Daoy (cell line): ENCODE measurements at regions not wholly inside any gene's neighbourhood (a gene's known extent, or its start where the extent isn't known, plus 50 kb on each side); places are given as distances from the start of the nearest gene placed in this dataset.

Experiments
- DNase-seq: peaks from one replicate; pipeline ENCODE4 v3.0.0-alpha.2; 2015; ENCODE audit warnings: low read depth

DNA sequence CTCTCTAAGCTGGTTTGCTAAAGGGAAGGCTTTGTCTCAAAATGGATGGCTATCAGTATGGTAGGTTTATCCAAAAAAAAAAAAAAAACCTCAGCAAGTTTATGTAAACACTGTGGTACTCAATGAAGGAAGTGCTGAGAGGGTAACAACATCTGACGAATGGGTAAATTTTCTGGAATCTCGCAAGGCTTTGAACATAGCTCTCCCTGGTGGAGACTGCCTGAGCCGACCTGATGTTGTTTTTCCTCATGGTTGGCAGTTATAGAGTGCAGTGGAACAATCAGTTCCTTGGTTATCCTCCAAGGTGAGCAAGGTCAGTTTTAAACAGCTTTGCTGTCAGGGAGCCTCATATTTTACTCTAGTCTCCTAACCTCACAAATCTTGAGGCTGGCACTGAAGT lies 94.6 kb downstream of the ZPLD1 start:
- DNase-seq: peak; percentile 12

DNA sequence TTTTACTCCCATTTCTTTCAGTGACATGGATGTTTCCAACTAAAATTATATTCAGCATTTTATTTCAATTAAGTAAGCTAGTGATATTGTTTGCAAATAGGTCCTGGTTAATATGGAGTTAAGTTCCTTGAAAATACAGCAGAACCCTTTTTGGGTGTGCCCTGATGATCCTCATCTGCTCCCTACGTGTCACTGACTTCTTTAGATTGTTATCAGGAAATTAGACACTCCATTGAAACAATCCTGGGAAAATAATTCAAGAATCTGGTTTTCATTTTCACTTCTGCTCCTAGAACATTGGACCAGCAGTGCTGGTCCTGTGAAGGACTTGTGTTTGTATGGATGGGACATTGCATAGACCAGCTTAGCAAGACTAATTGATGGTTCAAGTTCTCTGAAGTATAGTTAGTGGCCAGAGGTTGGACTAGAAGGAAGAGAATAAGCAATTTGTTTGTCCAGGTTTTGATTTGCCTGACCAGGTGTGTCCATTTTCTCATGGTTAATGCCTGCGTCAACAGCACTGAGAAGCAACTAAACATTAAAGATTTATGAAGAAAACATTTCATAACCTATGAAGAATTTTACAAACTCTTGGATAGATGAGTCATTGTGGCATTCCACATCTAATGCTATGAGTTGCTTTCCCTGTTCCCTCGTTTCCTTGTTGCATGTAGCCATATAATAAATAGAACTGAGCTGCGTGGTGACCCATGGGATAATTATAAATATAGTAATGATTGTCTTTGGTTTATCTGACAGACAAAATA lies 95.8 kb downstream of the ZPLD1 start:
- peak; percentile 3 for DNase-seq

DNA sequence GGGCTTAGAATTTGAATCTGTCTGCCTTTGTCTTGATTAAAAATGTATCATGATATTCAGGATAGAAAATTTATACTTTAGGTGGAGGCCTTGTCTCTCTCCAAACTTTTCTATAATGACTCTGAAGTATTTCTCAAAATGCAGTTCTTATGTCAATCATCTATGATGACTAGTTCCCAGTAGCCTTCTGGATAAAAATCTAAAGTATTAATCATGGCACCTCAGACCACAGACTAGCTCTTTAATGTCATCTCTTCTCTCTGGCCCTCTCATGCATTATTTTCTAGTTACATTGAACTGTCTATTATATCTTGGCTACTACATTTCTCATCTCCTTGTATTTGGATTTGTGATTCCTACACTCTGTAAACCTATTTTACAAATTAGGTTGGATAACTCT lies 96.9 kb downstream of the ZPLD1 start:
- no peak for DNase-seq

DNA sequence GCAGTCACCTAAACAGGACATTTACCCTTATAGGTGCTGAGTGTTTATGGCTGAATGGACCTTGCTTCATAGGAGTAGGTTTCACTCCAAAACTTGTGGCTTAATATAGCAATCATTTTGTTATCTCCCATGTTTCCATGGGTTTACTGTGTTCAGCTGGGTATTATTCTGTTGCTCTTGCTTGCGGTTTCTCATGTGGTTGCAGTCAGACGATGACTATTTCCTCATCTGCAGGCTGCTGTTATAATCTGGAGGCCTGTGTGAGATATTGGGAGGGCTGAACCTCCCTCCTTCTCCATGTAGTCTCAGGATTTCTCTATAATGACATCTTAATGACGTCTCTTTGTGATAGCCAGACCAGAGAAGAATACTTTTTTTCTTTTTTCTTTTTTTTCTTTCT lies 98.1 kb downstream of the ZPLD1 start:
- peak; percentile 48 for DNase-seq

DNA sequence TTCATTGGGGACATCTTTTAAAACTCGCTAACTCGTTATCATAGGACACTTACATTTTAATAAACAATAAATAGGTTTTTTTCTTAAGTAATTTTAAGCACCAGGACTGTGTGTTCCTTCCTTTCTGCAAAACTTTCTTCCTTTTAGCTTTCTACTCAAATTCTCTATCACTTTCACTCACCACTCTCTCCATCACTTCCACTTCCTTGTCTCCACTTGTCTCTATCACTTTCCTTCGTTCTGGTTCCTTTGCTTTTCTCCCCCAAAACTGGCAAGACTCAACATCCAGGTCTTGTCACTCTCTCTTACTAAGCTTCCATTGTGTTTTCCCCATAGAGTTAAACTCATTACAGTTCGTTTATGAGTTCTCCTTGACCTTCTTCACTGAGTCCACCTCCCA lies 99.0 kb downstream of the ZPLD1 start:
- DNase-seq: no peak

DNA sequence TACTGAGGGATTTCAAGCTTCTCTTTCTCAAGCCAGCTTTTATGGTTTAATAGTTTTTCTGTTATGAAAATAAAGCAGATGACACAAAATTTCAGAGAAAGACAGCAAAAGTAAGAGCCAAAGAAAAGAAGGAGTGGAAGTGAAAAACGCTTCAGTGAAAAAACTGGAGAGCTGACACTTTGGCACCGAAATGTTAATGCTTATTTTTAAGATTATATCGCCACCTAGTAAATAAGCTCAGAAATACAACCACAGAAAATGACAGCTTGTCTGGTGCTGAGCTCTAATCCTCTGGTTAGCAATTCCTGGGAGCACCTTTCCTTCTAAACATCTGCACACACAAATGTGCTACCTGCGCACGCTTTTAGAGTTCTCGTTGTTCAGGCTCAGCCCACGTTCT lies 101.6 kb downstream of the ZPLD1 start:
- no peak for DNase-seq

DNA sequence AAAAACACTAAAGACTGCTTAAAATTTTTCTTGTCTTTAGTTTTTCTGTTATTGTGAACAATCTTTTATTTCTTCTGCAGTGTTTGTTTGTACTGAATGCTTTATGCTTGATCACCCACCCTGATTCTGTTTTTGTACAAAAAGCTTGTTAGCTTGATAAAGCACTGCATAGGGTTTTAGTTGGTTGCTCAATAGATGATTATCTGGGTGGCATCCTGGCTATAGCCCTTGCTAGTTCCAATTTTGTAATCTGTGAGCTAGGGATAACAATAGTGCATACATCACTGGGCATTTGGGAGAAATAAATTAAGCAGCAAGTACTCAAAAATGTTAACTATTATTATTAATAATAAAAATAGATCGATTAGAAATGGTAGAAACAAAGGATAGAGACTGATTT lies 102.3 kb downstream of the ZPLD1 start:
- DNase-seq: no peak

DNA sequence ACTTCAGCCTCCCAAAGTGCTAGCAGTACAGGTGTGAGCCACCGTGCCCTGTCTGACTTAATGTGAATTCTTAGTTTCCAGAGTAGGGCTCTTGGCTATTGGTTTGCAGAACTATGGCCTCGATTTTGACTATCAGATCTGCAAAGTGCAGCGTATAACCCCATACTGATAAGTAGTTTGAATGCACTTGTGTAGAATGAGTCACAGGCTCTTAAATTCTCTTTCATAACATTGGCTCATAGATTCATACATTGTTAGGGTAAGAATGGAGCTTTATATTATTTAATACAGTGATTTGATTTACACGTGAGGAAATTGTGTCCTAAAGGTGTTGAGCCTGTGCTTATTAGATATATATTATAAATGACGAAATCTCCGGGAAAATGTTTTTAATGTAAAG lies 109.9 kb downstream of the ZPLD1 start:
- no peak for DNase-seq

DNA sequence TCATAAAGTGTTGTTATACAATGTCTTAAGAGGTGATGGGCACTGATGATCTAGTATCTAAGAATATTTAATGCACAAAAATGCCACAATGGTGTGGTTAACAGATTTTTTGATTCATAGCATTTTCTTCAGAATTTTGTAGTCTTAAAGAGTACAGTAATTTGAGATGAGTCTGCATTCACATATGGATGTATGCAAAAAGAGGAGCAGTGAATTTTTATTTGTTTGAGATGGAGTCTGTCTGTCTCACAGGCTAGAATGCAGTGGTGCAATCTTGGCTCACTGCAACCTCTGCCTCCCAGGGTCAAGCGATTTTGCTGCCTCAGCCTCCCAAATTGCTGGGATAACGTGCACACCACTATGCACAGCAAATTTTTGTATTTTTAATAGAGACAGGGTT lies 110.5 kb downstream of the ZPLD1 start:
- no peak for DNase-seq

DNA sequence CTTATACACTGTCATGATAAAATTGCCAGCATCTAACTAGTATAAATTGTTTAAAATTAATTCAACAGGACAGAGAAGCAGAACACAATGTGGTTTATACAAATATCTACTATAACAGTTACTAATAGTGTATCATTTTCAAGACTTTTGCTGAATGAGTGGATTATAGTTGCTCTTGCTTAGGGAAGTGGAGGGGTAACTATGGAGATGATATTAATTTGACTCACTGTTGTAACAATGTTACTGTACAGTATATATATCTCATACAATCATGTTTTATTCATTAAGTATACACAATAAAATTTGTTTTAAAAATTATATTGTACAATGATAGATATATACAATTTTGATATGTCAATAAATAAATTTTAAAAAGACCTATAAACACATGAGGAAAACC lies 119.1 kb downstream of the ZPLD1 start:
- DNase-seq: no peak

DNA sequence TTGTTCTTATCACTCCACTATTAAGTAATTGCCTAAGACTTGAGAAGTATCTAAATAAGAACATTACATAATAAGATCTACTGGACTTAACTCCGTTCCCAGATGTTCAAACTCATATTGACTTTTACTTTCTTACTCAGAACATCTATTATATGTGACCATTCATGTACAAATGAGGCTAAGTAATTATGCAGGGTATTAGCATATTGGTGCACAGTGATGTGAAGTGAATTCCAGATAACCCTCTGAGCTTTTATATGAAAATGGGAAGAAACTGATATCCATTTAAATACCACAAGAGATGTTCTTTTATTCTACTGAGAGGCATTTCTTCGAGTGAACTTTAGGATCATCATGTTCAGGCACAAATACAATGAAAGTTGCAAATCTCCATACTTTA lies 135.7 kb downstream of the ZPLD1 start:
- DNase-seq: no peak

DNA sequence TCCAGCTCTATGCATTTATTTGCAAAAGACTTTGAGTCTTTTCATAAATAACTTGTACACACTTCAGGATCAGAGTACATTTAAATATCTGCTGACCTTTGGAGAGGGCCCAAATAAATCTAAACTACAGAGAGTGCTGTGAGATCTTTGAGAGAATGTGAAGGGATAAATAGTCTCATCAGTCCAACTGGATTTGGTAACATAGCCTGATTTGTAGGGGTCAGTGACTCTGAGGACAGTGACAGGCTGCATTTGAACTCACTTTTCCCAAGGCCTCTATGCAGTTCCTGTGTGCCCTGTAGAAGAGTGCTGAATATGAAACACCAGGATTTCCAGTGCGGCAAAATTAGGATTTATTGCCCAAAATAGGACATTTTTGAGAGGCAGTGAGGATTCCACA lies 136.2 kb downstream of the ZPLD1 start:
- no peak for DNase-seq

DNA sequence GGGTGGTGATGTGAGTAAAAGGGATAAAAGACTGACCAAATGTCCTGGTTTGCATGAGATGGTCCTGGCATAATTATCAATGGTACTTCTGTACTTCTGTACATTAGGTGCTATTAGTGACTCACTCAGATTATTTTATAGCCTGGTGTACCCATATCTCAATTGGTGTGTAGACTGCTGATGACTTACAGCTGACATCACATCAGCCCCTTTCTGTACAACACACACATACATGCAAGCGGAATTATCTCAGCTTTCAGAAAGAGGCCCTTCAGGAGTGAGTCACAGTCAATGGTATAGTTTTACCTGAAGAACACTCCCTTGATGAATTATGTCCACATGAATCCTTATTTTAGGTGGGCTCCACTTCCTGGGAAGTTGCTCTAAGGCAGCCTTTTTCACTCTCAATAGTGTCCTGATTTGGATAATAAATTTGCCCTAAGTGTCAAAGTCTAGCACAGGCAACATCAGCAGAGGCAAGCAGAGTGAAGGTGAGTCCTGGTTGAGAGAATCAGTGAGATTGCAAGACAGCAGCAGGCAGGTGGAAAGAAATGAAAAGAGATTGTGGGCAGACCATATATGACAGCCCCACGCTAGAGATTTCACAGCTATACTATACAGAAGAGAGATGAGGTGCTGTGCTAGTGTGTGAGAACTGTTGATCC lies 137.0 kb downstream of the ZPLD1 start:
- no peak for DNase-seq

DNA sequence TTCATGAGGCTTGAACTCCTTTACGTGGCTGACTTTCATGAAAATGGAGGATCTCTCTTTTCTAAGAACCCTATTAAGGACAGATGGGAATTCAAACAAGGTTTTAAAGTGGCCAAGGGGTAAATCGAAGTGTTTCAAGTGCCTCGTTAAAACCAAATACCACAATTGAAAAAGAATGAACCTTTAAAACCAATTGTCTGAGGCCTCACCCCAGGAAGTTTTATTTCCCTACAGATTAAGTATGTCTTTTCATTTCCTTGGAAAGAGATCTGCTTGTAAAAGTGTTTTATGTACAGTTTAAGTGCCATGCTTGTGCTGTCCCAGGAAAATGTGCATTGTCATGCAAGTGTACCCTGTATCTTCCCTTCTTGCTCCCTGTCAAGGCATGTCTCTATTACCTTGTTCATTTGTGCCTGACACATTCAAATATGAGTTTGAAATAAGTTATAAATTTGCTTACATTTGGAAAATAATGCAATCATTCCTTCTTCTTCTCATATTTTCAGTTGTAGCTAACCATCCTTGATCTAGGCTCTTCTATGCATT lies 138.7 kb downstream of the ZPLD1 start:
- no peak for DNase-seq

DNA sequence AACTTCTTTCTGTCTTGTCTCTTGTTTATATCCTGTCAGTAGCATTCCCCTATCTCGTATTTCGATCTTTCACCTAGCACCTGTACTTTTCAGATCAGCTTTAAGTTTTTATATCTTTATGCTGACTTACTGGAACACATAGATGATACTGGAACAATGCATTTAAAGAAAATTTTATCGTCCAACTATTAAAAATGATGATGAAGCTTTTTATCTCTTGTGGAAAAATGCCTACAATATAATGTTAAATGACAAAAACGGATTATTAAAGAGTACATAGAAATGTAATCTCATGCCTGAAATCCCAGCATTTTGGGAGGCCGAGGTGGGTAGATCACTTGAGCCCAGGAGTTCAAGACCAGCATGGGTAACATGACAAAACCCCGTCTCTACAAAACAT lies 139.5 kb downstream of the ZPLD1 start:
- no peak for DNase-seq

DNA sequence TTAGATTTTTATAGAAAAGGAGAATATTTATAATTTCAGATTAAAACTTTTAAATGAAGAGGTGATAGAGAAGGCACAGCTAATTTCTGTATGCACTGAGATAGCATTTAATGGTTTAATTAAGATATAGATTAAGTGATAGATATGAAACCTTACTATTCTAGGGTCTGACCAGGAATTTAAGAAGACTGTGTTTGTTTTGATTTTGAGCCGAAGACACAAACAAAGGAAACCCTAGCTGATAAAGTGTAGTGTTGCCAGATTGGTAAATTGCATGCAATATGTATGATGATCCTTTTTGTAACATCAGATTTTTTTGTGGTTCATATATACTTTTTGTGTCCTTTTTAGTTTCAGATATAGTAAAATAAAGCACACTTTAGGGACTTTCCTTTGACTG lies 141.8 kb downstream of the ZPLD1 start:
- no peak for DNase-seq

DNA sequence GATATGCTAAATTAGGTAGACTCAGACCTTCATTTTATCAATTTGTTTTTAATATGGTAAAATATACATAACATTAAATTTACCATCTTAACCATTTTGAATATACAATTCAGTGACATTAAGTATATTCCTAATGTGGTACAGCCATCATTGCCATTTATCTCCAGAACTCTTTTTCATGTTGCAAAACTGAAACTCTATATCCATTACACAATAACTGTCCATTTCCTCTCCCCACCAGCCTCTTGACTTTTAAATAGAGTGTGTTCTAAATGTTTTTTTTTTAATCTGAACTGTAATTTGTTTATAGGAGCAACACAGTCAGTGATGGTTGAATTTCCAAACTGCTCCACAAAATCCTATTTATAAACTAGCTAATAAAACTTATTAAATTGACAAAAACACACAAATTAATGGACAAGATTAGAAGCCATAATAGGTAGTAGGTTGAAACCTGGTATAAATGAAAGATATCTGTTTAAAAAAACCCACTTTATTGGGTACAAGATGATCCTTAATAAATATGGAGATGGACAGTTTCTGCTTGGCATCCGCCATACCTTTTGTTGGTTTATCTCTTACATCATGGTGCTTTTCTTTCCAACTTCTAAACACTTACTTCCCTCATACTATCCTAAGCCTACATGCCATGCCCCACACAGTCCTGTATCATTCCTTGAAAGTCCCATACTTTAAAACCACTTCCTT lies 142.4 kb downstream of the ZPLD1 start:
- DNase-seq: no peak

DNA sequence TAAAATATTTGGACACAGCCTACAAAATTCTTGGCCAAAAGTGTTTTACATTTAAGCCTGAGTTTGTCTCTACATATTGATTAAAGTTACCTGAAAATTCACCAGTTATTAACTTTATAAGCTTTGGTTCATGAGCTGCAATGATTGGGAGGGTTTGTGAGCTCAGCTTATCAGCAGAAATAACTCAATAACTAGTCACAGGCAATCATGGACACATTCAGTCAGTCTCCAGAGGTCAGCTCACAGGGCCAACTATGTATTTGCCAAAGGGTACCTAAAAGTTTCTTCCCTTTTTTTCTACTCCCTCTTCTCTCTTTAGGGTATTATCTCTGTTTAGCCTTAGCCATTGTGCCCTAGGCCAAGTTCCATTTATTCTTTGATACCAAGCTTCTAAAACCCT lies 145.9 kb downstream of the ZPLD1 start:
- DNase-seq: no peak

DNA sequence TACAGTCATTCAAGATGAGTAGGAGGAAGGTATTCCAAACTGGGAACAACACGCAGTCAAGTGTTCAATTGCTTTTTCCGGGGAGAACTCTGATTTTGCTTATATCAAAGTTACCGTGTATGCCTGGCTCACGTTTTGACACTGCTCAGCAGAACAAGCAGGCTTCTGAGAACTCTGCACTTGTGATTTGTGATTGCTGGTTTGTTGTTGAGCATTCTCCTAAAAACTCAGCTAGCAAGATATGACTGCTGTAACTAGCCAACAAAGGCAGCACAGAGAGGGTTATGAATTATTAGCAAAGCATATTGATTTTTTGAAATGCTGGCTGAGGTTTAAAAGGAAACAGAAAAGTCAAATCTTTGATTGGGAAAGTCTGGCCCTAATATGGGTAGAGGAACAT lies 151.7 kb downstream of the ZPLD1 start:
- no peak for DNase-seq

DNA sequence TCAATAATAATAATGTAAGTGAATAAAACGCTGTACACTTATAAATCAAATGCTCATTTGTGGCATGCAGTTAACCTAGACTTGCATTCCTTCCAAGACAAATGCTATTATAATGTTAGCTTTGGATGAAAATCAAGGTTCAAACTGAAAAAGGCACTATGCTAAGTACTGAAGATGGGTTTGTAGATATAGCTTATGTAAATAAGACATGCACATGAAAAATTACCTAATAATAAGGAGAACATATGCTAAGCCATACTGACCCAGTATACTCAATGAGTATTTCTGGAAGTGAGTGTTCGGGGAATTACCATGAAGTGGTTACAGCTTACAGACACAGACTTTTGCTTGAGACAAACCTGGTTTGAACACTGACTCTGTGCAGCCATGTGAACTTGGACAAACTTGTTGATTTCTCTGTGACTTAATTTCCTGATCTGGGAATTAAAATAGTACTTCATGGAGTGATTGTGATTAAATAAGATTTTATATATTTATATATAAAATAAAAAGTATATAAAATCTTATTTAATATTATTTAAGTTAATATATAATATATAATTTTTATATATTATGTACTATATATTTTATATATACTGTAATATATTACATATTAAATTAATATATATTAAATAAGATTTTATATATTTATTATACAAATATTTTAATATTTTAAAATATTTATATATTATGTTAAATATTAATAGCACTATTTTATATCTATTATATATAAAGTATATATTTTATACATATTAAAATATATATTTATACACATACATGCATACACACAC lies 159.2 kb downstream of the ZPLD1 start:
- DNase-seq: no peak

DNA sequence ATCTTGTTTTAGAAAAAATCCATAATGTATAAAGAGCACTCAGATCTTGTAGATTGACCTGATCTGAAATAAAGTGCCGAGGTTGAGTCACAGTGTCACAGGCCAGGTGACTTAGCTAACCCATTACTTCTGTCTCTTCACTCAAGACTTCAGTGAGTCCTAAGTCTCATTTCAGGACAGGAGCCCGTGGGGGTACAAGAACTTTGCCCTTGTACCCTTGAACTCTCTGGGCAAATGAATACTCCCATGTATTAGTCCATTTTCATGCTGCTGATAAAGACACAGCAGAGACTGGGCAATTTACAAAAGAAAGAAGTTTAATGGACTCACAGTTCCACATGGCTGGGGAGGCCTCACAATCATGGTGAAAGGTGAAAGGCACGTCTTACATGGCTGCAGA lies 160.2 kb downstream of the ZPLD1 start:
- no peak for DNase-seq
